ENCODE measurements at regions not wholly inside any gene's neighbourhood (a gene's known extent, or its start where the extent isn't known, plus 50 kb on each side); places are given as distances from the start of the nearest gene placed in this dataset.
"Not testable (repeated sequence)": the region's sequence is repeated elsewhere in the genome, so short reads cannot be mapped to it uniquely, and the experiment has no call there.

DNA sequence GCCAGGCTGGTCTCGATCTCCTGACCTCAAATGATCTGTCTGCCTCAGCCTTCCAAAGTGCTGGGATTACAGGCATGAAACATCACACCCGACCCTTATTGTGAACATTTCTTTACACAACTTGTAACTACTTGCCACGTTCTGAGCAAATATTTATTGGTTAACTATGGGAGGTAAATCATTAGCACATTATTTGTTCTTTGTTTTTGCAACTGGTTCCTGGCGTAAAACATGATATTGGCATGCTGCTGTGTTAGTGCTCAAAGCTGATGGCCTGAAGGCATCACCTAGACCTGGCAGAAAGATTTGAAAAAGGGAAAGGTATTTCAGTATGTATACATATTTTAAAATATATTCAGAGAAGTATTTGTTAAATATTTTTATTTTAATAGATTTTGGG, 438.3 kb upstream of the PRKX start:
- intact Hi-C loops (cut with micrococcal nuclease): no loop called here

GRCh38 chrX:4150259-4150658, 436.8 kb upstream of the PRKX start:
- intact Hi-C loops (cut with micrococcal nuclease): no loop called here

- intact Hi-C loops (cut with micrococcal nuclease): no loop called here
Measured at GRCh38 chrX:4129626-4130025, 416.2 kb upstream of the PRKX start.

DNA sequence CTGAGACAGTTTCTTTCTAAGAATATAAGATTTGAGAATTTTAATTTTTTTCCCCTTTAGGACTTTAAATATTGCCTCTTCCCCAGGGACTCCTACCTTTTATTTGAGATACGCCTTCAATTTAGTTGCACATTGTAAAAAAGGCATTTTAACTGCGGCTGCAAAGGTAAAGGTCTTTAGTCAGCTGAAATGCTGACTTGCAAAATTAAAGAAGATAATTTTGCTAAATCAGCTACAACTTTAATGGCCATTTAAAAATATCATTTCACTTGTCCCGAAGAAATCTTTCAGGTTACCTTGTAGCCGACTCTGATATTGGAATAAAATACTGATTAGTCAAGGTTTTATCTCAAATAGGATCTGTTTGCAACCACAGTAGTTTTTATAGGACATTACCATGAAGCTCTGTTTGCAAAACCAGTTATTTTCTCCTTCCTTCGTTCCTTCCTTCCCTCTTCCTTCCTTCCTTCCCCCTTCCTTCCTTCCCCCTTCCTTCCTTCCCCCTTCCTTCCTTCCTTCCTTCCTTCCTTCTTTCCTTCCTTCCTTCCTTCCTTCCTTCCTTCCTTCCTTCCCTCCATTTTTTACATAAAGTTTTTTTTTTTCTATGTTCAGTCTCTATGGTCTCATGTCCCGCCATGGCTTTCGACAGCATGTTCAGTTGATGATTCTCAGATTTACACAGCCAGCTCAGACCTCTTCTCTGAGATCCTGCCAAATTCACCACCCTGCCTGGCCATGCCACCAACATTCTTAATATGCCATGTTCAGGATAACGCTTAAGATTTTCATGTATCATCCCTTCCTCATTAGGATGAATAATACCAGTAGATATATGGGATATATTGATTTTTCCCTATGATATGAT, 405.4 kb upstream of the PRKX start:
- intact Hi-C loops (cut with micrococcal nuclease): no loop called here

- intact Hi-C loops (cut with micrococcal nuclease): no loop called here
Measured at GRCh38 chrX:4110964-4111363, 397.5 kb upstream of the PRKX start.

DNA sequence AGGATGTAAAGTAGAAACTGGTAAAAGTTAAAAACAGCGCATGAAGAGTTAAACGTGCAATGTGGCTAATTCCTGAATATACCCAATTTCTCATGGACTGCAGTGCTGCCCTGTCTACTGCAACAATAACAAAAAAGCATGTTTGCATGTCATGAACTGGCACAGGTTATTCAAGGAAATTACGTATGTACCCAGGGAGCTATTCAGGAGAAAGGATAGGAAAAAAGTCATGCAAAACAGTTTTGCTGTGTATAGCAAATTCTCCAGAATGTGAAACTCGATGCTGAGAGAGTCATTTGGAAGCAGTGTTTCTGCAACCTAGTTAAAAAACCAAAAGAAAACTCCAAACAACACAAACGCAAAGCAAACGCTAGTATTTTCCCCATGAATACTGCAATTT, 381.5 kb upstream of the PRKX start:
- intact Hi-C loops (cut with micrococcal nuclease): no loop called here

- intact Hi-C loops (cut with micrococcal nuclease): no loop called here
Measured at GRCh38 chrX:4091046-4091760, 377.8 kb upstream of the PRKX start.

DNA sequence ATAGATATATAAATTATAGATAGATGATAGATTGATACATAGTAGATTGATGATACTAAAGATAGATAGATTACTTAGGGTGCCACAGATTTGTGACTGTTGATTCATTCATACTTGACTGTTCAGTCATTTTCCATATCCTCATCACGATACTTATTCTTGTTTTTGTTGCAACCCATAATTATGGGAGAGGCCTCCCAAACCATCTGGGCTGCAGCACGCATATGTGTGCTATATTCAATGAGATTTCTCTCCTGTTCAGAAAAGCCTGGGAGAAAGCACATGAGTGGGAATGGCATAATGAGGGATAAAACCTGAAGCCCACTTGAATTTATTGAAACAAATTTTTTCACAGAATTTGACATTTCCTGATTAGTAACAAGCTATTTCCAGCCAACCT, 346.4 kb upstream of the PRKX start:
- intact Hi-C loops (cut with micrococcal nuclease): no loop called here

DNA sequence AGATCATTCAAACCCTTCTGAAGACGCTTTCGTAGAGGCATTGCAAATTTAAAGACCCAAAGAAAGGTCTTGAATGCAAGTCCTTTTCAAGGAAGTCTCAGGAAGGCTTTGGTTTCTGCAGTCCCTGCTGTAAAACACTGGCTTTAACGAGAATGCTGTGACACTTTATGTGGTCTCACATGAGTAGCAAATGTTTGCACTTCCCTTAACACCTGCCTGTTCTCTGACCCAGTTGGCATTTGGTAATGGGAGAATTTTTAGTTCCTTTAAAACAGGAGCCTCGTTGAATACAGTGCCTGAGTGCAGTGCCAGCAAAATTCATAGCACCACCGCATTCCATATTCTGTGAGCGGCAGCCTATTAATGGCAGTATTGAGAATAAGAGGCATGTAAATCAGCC, 330.5 kb upstream of the PRKX start:
- intact Hi-C loops (cut with micrococcal nuclease): no loop called here

- intact Hi-C loops (cut with micrococcal nuclease): no loop called here
Measured at GRCh38 chrX:4035874-4036273, 322.4 kb upstream of the PRKX start.

DNA sequence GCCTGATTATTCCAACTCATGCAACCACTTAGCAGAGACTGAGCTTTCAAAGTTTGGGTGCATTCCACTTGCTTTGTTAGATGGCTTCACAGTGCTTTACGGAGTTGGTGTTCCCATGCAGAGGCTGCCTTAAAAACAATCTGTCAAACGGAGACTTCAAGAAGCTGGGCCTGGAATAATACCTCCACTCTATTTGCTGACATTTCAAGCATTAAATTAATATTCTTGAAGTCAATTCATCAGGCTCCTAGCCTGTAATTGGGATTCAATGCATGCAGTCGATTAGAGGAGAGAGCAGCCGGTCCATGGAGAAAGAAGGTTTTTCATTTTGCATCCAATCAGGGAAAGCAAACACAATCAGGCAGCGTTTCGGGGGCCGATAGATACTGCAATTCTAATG, 314.7 kb upstream of the PRKX start:
- intact Hi-C loops (cut with micrococcal nuclease): no loop called here

GRCh38 chrX:4005281-4005680, 291.8 kb upstream of the PRKX start:
- intact Hi-C loops (cut with micrococcal nuclease): no loop called here

DNA sequence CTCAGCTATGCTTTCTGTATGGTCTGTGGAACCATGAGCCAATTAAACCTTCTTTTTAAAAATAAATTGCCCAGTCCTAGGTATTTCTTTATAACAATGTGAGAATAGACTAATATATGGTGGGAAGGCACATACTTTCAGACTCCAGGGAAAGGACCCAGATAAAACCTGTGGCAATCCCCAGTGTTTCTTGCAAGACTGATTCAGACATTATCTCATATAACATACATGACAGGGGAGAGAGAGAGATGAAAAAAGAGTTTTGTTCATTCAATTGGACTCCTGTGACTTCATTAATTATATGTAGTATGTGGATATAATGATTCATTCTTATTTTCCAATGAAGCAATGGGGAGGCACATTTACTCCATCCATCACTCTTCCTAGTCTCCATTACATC, 291.4 kb upstream of the PRKX start:
- intact Hi-C loops (cut with micrococcal nuclease): no loop called here

DNA sequence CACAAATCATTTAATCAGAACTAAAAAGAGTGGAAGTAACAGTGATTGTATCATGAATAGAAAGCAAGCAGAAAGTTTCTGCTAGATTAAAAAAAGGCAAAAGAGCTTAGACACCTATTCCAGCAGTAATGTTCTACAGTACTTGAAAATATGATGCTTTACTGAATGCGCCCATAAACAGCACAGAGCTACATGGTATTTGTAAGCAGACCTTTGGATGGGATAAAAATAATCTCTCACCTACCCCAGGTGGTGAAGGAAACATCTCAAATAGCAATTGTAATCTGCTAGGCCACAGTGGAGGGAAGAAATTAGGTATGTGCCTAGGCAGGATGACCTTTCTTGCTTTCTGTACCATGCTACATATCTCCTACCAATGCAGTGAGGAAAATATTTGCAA, 280.9 kb upstream of the PRKX start:
- intact Hi-C loops (cut with micrococcal nuclease): no loop called here

DNA sequence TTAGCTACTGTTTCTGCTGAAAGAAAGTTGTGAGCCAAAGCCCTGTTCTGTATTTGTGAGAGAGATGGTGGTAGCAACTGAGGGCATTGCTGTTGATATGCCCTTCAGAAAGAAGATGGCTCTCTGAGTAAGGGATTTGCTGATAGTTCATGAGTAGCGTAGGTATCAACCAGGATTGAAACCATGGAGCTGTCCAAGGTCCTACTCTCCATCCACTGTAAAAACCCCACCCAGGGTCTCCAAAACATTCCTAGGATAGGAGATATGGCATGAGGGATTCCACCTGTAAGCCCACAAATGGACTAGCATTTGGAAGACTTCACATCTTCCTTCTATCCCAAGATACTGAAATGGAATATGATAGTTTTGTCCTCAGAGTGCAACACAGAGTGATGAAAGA, 277.1 kb upstream of the PRKX start:
- intact Hi-C loops (cut with micrococcal nuclease): no loop called here

DNA sequence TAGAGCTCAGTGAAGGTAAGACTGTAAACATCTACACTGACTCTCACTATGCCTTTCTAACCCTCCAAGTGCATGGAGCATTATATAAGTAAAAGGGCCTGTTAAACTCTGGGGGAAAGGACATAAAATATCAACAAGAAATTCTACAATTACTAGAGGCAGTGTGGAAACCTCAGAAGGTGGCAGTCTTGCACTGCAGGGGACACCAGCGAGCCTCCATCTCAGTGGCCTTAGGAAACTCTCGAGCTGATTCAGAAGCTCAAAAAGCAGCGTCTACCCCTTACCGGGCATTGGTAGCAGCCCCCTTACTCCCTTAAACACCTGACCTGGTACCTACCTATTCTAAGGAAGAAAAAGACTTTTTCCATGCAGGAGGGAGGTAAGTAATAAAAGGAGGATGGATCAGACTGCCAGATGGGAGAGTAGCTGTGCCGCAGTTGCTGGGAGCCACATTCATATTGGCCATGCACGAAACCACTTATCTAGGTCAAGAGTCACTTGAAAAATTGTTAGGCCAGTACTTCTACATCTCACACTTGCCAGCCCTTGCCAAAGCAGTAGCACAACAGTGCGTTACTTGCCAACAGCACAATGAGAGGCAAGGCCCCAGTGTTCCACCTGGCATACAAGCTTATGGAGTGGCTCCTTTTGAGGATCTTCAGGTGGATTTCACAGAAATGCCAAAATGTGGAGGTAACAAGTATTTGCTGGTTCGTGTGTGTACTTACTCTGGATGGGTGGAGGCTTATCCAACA, 258.8 kb upstream of the PRKX start:
- intact Hi-C loops (cut with micrococcal nuclease): not testable (repeated sequence)

DNA sequence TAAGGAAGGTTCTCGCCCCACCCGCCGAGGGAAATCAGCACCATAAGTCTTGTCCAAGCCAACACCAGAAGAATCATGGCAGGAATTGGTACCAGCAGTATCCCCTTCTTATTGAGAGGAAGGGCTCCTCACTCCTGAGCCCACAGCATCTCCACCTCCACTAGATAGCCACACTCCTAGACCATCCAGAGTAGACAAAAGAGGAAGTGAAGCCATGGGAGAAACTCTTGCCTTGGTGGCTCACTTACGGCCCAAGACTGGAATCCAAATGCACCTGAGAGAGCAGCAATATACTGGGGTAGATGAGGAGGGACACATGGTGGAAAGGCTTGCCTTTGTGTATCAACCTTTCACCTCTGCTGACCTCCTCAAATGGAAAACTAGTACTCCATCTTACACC, 255.3 kb upstream of the PRKX start:
- intact Hi-C loops (cut with micrococcal nuclease): no loop called here

DNA sequence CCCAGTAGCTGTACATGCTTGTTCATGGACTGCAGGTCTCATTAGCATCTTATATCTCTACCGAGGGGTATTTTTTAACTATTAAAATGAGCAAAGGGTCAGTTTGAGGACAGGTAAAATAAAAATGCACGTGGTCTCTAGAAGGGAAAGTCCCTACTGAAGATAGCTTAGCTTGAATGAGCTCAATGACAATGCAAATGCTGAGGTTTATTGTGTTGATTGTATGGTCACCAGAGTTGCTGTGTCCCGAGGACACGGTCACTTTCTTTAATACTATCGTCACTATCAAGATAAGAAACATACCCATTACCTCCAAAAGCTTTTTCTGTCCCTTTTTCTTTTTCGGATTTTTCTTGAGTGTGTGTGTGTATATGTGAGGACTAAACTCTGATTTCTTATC, 250.5 kb upstream of the PRKX start:
- intact Hi-C loops (cut with micrococcal nuclease): no loop called here

DNA sequence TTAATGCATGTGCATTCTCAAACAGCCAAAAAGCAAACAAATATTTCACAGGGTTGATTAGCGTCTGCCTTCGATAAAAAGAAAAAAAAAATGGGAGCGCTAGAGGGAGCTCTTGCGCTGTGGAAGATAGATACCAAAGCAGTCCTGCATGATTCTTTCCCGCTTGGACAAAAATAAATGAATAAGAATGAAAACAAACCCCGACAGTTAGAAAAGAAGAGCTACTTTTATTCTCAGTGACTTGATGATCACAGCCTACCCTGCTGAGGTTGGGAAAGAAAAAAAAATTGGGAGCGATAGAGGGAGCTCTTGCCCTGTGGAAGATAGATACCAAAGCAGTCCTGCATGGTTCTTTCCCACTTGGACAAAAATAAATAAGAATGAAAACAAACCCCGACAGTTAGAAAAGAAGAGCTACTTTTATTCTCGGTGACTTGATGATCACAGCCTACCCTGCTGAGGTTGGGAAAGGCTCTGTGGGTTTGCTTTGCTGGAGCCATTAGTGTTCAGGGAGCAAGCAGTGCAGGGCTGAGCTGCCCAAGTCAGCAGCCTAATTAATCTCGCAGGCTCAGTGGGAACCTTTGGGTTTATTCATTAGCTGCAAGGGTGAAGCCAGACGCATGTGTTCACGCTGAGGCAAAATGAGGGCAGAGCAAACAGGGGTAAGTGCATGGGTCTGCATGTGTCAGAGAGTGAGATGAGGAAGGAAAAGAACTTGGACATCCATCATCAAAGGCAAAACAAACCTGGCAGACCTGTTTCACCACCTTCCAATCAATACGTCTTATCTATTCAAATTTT, 249.3 kb upstream of the PRKX start:
- intact Hi-C loops (cut with micrococcal nuclease): no loop called here

- intact Hi-C loops (cut with micrococcal nuclease): no loop called here
Measured at GRCh38 chrX:3960952-3961351, 247.5 kb upstream of the PRKX start.

- intact Hi-C loops (cut with micrococcal nuclease): no loop called here
Measured at GRCh38 chrX:3951859-3952258, 238.4 kb upstream of the PRKX start.
